Lung (tissue), 11 donors: ENCODE measurements at regions not wholly inside any gene's neighbourhood (a gene's known extent, or its start where the extent isn't known, plus 50 kb on each side); places are given as distances from the start of the nearest gene placed in this dataset.
A peak's percentile ranks its signal among the peaks of the same experiment; 100 is the strongest.

Experiments
- ATAC-seq: fragments of 200-7000 bp; cut with Tn5 transposase; one replicate; pipeline ENCODE4 v1.9.1; 2020; ENCODE audit warnings: moderate number of reproducible peaks; ENCODE audit not compliant: insufficient read depth, low FRiP score
- DNase-seq, 3 donors: peaks; one replicate each; pipeline ENCODE4 v3.0.0-alpha.2; 2013 to 2017
- H3K27ac ChIP-seq, 2 donors: one replicate each; pipeline ENCODE4 v1.5.1; 2013; ENCODE audit warnings: mild to moderate bottlenecking in 2 of 2, moderate library complexity in 2 of 2, control low read depth in 1 of 2, inconsistent platforms in 1 of 2, low read depth in 1 of 2, low read length in 1 of 2
- H3K27me3 ChIP-seq, 3 donors: one replicate each; pipeline ENCODE4 v1.5.1; 2013; ENCODE audit warnings: low read length in 2 of 3; ENCODE audit not compliant: control insufficient read depth in 3 of 3, insufficient read depth in 3 of 3
- H3K36me3 ChIP-seq, 4 donors: one replicate each; pipeline ENCODE4 v1.5.1; 2013; ENCODE audit warnings: low read length in 4 of 4, mild to moderate bottlenecking in 1 of 4, moderate library complexity in 1 of 4; ENCODE audit not compliant: control insufficient read depth in 4 of 4, insufficient read depth in 4 of 4
- H3K4me1 ChIP-seq, 5 donors: one replicate each; pipeline ENCODE4 v1.5.1; 2013; ENCODE audit warnings: low read length in 5 of 5, mild to moderate bottlenecking in 2 of 5, moderate library complexity in 1 of 5; ENCODE audit not compliant: control insufficient read depth in 5 of 5, insufficient read depth in 5 of 5
- H3K4me3 ChIP-seq: one replicate; pipeline ENCODE4 v1.5.1; 2013; ENCODE audit warnings: mild to moderate bottlenecking, control low read depth, moderate library complexity
- H3K9ac ChIP-seq, 2 donors: one replicate each; pipeline ENCODE4 v1.5.1; 2013; ENCODE audit warnings: low read length in 2 of 2, control low read depth in 1 of 2; ENCODE audit not compliant: insufficient read depth in 1 of 2
- H3K9me3 ChIP-seq, 4 donors: one replicate each; pipeline ENCODE4 v1.5.1; 2013; ENCODE audit warnings: low read length in 3 of 4, mild to moderate bottlenecking in 1 of 4, moderate library complexity in 1 of 4; ENCODE audit not compliant: control insufficient read depth in 4 of 4, insufficient read depth in 3 of 4
- CTCF ChIP-seq: IDR thresholded peaks from 2 replicates; pipeline ENCODE4 v1.5.1; 2012; ENCODE audit warnings: mild to moderate bottlenecking; ENCODE audit errors: control extremely low read depth, extremely low read depth
- WGBS, 2 donors: extraction: QIAGEN DNeasy Blood & Tissue Kit; methylation state at CpG; one replicate each; pipeline ENCODE4 v1.1.7; 2013; 5-methylcytosine and 5-hydroxymethylcytosine counted together
- donor health status: control.
- donor health status: control.
- donor health status: Bipolar disorder and iron deficiency.
- donor health status: healthy.
- donor health status: DM: yes; HTN: yes; CAD: no.

GRCh38 chr12:83821967-83822366 is 1090.6 kb downstream of the SLC6A15 start:
- DNase-seq (no peak), ATAC-seq (no peak)
- H3K27me3 ChIP-seq: no peaks in the 10 kb centered on the region
- H3K9ac ChIP-seq: no peak overlapping the region
- no peaks in the 10 kb centered on the region for H3K4me1 ChIP-seq
- no peak overlapping the region for H3K27ac ChIP-seq
- TF ChIP-seq CTCF: no peak
- no peaks in the 10 kb centered on the region for H3K36me3 ChIP-seq
- no peaks in the 10 kb centered on the region for H3K9me3 ChIP-seq
- 59 to 85% methylated on average over 1 of the region's 1 CpG for WGBS, 2 donors
- no peak overlapping the region for H3K4me3 ChIP-seq

GRCh38 chr12:83818881-83819280 is 1093.7 kb downstream of the SLC6A15 start:
- Histone ChIP-seq H3K9ac (no peak overlapping the region), H3K4me3 (no peak overlapping the region), H3K27ac (no peak overlapping the region), H3K36me3 (no peaks in the 10 kb centered on the region), H3K4me1 (no peaks in the 10 kb centered on the region), H3K9me3 (no peaks in the 10 kb centered on the region), H3K27me3 (no peaks in the 10 kb centered on the region)
- ATAC-seq: peak; percentile 39
- no peak for DNase-seq
- TF ChIP-seq CTCF: no peak
- WGBS, 2 donors: 57 to 79% methylated on average over 1 of the region's 1 CpG

- Histone ChIP-seq H3K4me1 (no peaks in the 10 kb centered on the region), H3K27me3 (no peaks in the 10 kb centered on the region), H3K36me3 (no peaks in the 10 kb centered on the region), H3K9me3 (no peaks in the 10 kb centered on the region), H3K27ac (no peak overlapping the region), H3K9ac (no peak overlapping the region), H3K4me3 (no peak overlapping the region)
- DNase-seq: no peak
- no peak for ATAC-seq
- WGBS, 2 donors: 89 to 91% methylated on average over 1 of the region's 1 CpG
- no peak for TF ChIP-seq CTCF
Measured at GRCh38 chr12:83817730-83818129, 1094.9 kb downstream of the SLC6A15 start.

GRCh38 chr12:83808591-83808990 is 1104.0 kb downstream of the SLC6A15 start:
- no peaks in the 10 kb centered on the region for H3K9me3 ChIP-seq
- H3K9ac ChIP-seq: no peak overlapping the region
- no peaks in the 10 kb centered on the region for H3K27me3 ChIP-seq
- no peak overlapping the region for H3K27ac ChIP-seq
- DNase-seq (no peak), ATAC-seq (no peak)
- H3K36me3 ChIP-seq: no peaks in the 10 kb centered on the region
- H3K4me3 ChIP-seq: no peak overlapping the region
- no peak for TF ChIP-seq CTCF
- H3K4me1 ChIP-seq: no peaks in the 10 kb centered on the region
- 80 to 89% methylated on average over 3 of the region's 3 CpGs for WGBS, 2 donors
